ENCODE measurements at regions not wholly inside any gene's neighbourhood (a gene's known extent, or its start where the extent isn't known, plus 50 kb on each side); places are given as distances from the start of the nearest gene placed in this dataset.

GRCh38 chr14:101235335-101236103, 325.8 kb upstream of the DIO3 start:
- no peak for TF ChIP-seq CTCF (IDR thresholded peaks at IDR 0.05)
- TF ChIP-seq POLR2A (IDR thresholded peaks at IDR 0.05) = no peak
- 69 to 70% methylated on average over 16 of the region's 16 CpGs for WGBS, 2 donors
- H3K4me3 ChIP-seq (ENCODE audit: low read depth, poor library complexity, severe bottlenecking) = no peak overlapping the region
- intact Hi-C loops (cut with DNase I; ENCODE audit: low total_unique reads) = no loop called here
- peak; percentile 21 to 86 for DNase-seq (ENCODE audit: low spot score in 2 of 2)

DNA sequence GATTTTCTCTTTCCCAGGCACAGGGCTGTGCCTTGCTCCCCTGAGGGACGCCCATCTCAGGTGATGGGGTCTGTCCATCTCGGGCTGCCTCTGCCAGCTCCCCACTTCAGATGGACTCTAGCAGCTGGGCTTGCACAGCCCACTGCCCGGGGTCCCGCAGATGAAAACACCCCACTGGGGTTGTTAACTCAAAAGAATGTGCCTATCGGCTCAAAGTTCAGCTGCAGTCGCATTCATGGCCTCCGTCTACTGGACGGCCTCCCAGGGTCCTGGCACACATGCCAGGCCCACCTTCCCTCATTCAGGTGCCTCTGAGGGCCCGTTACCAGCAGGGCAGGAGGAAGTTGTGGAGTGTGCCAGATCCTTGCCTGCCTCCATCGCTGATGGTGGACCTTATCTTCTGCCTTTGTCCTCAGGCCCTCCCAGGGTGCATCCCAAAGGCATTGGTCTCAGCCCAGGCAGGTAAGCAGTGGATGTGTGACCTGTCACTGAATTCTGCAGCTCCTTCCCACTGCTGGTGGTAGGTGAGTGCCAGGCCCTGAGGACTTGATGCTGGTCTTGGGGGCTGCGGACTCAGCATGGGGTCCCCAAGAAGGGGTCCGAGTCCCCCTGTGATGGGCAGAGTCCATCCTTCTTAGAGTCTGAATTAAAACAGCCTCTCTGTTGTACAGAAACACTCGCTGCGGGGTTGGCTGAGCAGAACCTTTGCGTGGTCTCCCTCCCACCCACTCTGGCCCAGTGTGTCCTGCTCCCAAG, 324.6 kb upstream of the DIO3 start:
- 89 to 92% methylated on average over 15 of the region's 15 CpGs for WGBS, 2 donors
- peak in 1 of 2 donors; percentile 53 for DNase-seq (ENCODE audit: low spot score in 2 of 2)
- no peak for TF ChIP-seq CTCF (IDR thresholded peaks at IDR 0.05)
- no peak for TF ChIP-seq POLR2A (IDR thresholded peaks at IDR 0.05)
- intact Hi-C loops (cut with DNase I; ENCODE audit: low total_unique reads) = no loop called here
- no peak overlapping the region for H3K4me3 ChIP-seq (ENCODE audit: low read depth, poor library complexity, severe bottlenecking)

- WGBS, 2 donors = 74 to 81% methylated on average over 8 to 9 of the region's 9 CpGs
- H3K4me3 ChIP-seq (ENCODE audit: low read depth, poor library complexity, severe bottlenecking) = no peak overlapping the region
- TF ChIP-seq POLR2A (IDR thresholded peaks at IDR 0.05) (no peak), CTCF (IDR thresholded peaks at IDR 0.05) (no peak)
- intact Hi-C loops (cut with DNase I; ENCODE audit: low total_unique reads) = no loop called here
- DNase-seq (ENCODE audit: low spot score in 2 of 2) = no peak
Measured at GRCh38 chr14:101237252-101237616, 324.1 kb upstream of the DIO3 start.

GRCh38 chr14:101239065-101239464, 322.2 kb upstream of the DIO3 start:
- no peak overlapping the region for H3K4me3 ChIP-seq (ENCODE audit: low read depth, poor library complexity, severe bottlenecking)
- TF ChIP-seq CTCF (IDR thresholded peaks at IDR 0.05) = no peak
- no peak for TF ChIP-seq POLR2A (IDR thresholded peaks at IDR 0.05)
- peak in 1 of 2 donors; percentile 48 for DNase-seq (ENCODE audit: low spot score in 2 of 2)
- intact Hi-C loops (cut with DNase I; ENCODE audit: low total_unique reads) = no loop called here
- WGBS, 2 donors = 85 to 88% methylated on average over 9 of the region's 9 CpGs

- intact Hi-C loops (cut with DNase I; ENCODE audit: low total_unique reads) = no loop called here
- 91 to 95% methylated on average over 2 of the region's 2 CpGs for WGBS, 2 donors
- no peak for DNase-seq (ENCODE audit: low spot score in 2 of 2)
- no peak overlapping the region for H3K4me3 ChIP-seq (ENCODE audit: low read depth, poor library complexity, severe bottlenecking)
- no peak for TF ChIP-seq POLR2A (IDR thresholded peaks at IDR 0.05)
- no peak for TF ChIP-seq CTCF (IDR thresholded peaks at IDR 0.05)
Measured at GRCh38 chr14:101241147-101241546, 320.1 kb upstream of the DIO3 start.
